Medulla oblongata (tissue), 1 donor: ENCODE measurements at regions not wholly inside any gene's neighbourhood (a gene's known extent, or its start where the extent isn't known, plus 50 kb on each side); places are given as distances from the start of the nearest gene placed in this dataset.
"Not testable (repeated sequence)": the region's sequence is repeated elsewhere in the genome, so short reads cannot be mapped to it uniquely, and the experiment has no call there.

Experiments
- DNase-seq: peaks from one replicate; pipeline ENCODE4 v3.0.0-alpha.2; 2015; ENCODE audit errors: extremely low spot score

GRCh38 chr16:86828202-86828601, 249.9 kb downstream of the FOXL1 start:
- no peak for DNase-seq

DNA sequence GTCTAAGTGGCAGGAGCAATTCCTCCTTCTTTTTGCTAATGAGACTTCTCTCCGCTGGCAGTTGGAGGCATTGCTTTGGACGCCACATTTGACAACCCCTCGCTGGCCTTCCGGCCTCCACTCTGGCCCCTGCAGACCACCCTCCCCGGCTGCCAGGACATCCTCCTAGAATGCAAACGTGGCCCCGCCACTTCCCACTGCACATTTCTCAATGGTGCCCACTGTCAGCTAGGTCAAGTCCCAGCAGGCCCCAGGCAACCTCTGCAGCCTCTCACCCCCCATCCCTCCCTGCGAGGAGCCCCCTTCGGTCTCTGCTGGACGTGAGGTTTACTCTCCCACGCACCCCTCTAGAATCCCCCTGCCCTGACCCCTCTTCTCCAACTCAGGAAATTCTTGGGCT, 250.3 kb downstream of the FOXL1 start:
- DNase-seq, result no peak

DNA sequence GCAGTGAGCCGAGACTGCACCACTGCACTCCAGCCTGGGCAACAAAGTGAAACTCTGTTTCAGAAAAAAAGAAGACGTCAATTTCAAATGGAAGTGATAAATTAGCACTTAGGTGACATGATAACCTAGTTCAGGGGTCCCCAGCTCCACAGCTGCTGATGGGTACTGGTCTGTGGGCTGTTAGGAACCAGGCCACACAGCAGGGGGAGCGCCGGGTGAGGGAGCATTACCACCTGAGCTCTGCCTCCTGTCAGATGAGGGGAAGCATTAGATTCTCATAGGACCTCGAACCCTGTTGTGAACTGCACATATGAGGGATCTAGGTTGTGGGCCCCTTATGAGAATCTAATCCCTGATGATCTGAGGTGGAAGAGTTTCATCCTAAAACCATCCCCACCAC, 253.0 kb downstream of the FOXL1 start:
- DNase-seq, result no peak

DNA sequence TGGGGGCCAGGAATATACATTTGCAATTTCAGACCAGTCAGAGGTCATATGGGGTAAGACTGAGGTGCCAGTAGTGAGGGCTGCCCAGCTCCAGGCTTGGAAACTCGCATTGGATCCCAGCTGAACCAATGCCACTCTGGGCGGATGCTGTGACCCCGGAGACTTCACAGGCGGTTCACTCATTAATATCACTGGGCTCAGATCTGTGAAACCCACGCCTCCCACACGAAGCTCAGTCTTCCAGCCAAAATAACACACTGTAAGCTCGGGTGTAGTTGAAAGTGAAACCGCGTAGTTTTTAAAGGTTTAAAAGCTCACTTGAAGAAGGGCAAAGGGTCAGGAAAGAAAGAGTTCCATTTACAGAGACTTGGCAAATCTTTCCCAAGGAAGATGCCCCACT, 254.8 kb downstream of the FOXL1 start:
- no peak for DNase-seq

DNA sequence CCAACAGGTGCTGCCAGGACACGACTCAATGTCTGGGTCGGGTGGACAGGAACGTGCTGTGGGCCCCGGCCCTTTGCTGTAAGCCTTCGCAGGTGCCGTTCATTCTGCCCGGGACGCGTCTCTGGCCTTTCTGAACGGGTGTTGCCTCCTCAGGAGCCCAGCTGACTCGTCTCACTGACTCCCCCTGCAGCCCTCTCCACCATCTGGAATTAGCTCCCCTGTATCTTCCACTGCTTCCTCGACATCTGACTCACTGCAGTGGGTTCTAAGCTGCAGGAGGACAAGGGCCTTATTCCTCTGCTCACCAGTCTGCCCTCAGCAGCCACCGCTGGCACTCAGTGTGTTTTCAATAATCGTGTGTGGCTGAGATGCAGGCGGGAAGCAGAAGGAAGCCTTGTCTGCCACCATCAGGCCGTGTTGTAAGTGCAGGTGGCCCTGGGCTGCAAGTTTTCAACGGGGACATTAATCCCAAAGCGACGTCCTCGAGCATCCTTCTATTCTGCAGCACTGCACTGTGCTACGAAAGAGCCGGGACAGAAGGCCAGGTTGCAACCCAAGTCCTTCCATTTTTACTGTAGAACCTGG, 256.2 kb downstream of the FOXL1 start:
- no peak for DNase-seq

- DNase-seq, result no peak
Observed at GRCh38 chr16:86835982-86836381, 257.6 kb downstream of the FOXL1 start.

- no peak for DNase-seq
Observed at GRCh38 chr16:86836503-86837129, 258.3 kb downstream of the FOXL1 start.

GRCh38 chr16:86843812-86844211, 265.5 kb downstream of the FOXL1 start:
- DNase-seq, result no peak

GRCh38 chr16:86844695-86845094, 266.3 kb downstream of the FOXL1 start:
- no peak for DNase-seq

- no peak for DNase-seq
Observed at GRCh38 chr16:86846136-86846535, 267.8 kb downstream of the FOXL1 start.

- DNase-seq, result no peak
Observed at GRCh38 chr16:86848821-86849220, 270.5 kb downstream of the FOXL1 start.

DNA sequence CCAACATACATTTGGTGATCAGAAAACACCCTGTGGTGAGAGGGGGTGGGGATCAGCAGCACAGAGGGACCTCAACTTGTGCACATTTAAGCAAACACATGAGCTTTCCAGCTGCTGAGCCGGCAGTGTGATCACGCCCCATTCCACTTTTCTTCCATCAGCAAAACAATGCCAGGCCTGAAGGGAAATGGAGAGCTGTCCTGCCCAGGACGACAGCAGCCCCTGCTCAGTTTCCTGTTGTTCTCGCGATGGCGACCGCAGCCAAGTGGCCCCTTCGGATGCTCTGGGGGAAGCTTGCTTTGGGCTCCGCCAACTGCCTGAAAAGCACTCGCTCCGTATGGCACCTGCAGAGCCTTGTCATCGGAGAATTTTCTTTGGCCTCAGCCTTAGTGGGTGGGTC, 272.3 kb downstream of the FOXL1 start:
- no peak for DNase-seq

DNA sequence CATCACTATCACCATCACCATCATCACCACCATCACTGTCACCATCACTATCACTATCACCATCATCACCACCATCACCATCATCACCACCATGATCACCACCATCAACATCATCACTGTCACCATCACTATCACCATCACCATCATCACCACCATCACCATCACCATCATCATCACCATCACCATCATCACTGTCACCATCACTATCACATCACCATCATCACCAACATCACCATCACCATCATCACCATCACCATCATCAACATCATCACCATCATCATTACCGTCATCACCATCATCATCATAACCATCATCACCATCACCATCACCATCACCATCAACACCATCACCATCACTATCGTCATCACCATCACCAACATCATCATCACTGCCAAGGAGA, 273.8 kb downstream of the FOXL1 start:
- DNase-seq, result no peak

GRCh38 chr16:86854058-86854621, 275.8 kb downstream of the FOXL1 start:
- no peak for DNase-seq

- DNase-seq, result no peak
Observed at GRCh38 chr16:86854626-86855294, 276.4 kb downstream of the FOXL1 start.

GRCh38 chr16:86856946-86857586, 278.7 kb downstream of the FOXL1 start:
- no peak for DNase-seq

DNA sequence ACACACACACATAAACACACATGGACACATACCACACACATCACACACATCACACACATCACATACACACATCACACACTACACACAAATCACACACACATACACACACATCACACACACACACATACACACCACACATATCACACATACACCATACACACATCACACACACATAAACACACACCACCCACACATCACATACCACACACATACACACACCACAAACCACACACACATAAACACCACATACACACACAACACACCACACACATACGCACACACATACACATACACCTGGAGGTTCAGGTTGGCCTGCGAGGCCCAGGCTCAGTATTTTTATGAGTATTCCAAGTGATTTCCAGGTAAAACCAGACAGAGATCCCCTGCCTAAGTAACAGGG, 279.5 kb downstream of the FOXL1 start:
- no peak for DNase-seq

DNA sequence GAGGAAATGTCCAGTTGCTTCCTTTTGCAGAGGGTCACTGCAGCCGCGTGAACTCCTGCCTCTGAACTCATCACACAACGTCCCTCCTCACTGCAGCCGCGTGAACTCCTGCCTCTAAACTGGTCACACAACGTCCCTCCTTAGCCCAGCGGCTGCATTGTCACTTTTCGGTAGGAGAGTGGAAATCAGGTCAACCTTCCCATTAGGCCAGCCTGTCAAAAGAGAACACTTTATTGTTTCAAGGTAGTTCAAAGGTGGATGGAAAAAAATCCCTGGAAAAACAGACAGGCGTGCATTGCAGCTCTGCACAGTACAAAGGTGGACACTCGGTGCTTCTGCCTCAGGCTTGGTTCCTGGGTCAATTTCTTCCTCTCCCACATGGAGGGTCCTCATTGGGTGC, 280.2 kb downstream of the FOXL1 start:
- no peak for DNase-seq

DNA sequence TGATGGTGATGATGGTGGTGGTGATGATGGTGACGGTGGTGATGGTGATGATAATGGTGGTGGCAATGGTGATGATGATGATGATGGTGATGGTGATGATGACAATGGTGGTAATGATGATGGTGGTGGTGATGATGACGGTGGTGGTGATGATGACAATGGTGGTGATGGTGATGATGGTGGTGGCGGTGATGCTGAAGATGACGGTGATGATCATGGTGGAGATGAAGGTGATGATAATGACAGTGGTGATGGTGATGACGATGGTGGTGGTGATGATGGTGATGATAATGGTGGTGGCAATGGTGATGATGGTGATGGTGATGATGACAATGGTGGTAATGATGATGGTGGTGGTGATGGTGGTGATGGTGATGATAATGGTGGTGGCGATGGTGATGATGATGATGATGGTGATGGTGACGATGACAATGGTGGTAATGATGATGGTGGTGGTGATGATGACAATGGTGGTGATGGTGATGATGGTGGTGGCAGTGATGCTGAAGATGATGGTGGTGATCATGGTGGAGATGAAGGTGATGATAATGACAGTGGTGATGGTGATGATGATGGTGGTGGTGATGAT, 283.0 kb downstream of the FOXL1 start:
- DNase-seq, result not testable (repeated sequence)

GRCh38 chr16:86862595-86863280, 284.4 kb downstream of the FOXL1 start:
- peak; percentile 7 for DNase-seq

DNA sequence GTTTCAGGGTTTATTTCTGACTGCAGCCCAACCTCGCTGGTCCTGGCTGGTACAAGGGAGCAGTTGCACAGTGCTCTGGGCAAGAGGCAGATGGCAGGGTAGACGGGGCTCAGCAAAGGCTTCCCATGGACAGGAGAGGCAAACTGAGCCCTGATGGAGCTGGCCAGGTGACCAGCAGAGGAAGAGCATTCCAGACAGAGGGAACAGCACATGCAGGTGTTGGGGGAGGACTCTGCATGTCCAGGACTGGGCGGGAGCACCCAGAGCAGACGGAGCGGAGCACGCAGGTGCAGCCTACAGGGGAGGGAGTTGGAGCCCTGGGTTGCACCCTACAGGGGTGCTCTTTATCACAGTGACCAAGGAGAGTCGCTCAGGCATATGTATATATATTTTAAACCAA, 285.3 kb downstream of the FOXL1 start:
- no peak for DNase-seq

DNA sequence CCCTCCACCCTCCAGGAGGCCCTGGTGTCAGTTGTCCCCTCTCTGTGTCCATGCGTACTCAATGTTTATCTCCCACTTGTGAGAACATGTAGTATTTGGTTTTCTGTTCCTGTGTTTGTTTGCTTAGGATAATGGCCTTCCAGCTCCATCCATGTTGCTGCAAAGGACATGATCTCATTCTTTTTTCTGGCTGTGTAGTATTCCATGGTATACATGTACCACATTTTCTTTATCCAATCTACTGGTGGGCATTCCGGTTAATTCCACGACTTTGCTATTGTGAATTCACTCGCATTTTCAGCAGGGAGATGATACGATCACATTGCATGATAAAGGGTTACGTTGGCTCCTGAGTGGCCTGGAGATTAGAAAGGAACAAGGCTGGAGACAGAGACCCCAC, 286.2 kb downstream of the FOXL1 start:
- no peak for DNase-seq
